Stomach smooth muscle (tissue), 2 donors: ENCODE measurements at regions not wholly inside any gene's neighbourhood (a gene's known extent, or its start where the extent isn't known, plus 50 kb on each side); places are given as distances from the start of the nearest gene placed in this dataset.

ENCODE experiments used
- H3K27ac ChIP-seq: one replicate; pipeline ENCODE4 v1.7.0; 2013; ENCODE audit warnings: mild to moderate bottlenecking, low read length, inconsistent platforms
- H3K27me3 ChIP-seq, 2 donors: one replicate each; pipeline ENCODE4 v1.7.0; 2013; ENCODE audit warnings: low read length in 2 of 2; ENCODE audit not compliant: insufficient read depth in 2 of 2, control insufficient read depth in 1 of 2
- H3K36me3 ChIP-seq, 2 donors: one replicate each; pipeline ENCODE4 v1.7.0; 2013; ENCODE audit warnings: low read length in 2 of 2; ENCODE audit not compliant: control insufficient read depth in 2 of 2, insufficient read depth in 2 of 2
- H3K4me1 ChIP-seq: one replicate; pipeline ENCODE4 v1.7.0; 2013; ENCODE audit warnings: low read length; ENCODE audit not compliant: control insufficient read depth, insufficient read depth
- H3K4me3 ChIP-seq, 2 donors: one replicate each; pipeline ENCODE4 v1.7.0; 2013; ENCODE audit warnings: low read length in 2 of 2
- H3K9ac ChIP-seq, 2 donors: one replicate each; pipeline ENCODE4 v1.7.0; 2013; ENCODE audit warnings: low read length in 2 of 2, mild to moderate bottlenecking in 1 of 2
- H3K9me3 ChIP-seq, 2 donors: one replicate each; pipeline ENCODE4 v1.7.0; 2013; ENCODE audit warnings: low read length in 2 of 2; ENCODE audit not compliant: control insufficient read depth in 2 of 2
- donor health status: healthy.
- donor health status: Pancreatic carcinoma.

DNA sequence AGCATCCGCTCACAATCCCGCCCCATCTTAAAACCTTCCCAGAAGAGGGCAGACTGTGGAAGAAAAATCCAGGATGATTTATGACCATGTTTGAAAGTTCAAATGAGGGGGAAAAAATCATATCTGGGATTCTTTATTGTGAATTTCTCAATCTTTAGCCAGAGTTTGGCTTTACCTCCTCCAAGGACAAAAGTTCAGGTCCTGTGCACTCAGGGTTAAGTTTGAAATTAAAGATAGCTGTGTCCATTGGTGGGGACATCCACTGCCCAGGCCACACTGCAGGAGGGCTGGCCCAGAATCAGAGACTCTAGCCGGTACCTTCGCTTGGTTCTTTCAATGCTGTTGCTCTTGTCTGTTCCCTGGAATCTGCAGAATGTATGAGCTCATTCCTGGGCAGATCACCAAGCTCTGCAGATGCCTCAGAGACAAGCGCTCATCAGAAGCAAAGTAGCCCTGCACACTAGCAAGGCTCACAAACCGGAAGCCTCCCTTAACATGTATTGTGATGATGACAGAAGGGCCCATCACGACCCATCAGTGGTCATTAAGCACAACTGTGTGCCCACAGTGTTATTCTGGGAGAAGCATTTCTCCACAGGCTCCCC is 375.3 kb upstream of the KLHL29 start:
- H3K4me3 ChIP-seq, result peak overlapping the region in 1 of 2 donors; percentile 27
- no peaks in the 10 kb centered on the region for H3K36me3 ChIP-seq
- no peaks in the 10 kb centered on the region for H3K9me3 ChIP-seq
- H3K27ac ChIP-seq, result no peak overlapping the region
- H3K9ac ChIP-seq, result no peak overlapping the region
- H3K27me3 ChIP-seq, result no peaks in the 10 kb centered on the region
- peaks cover 11% of the 10 kb centered on the region for H3K4me1 ChIP-seq

DNA sequence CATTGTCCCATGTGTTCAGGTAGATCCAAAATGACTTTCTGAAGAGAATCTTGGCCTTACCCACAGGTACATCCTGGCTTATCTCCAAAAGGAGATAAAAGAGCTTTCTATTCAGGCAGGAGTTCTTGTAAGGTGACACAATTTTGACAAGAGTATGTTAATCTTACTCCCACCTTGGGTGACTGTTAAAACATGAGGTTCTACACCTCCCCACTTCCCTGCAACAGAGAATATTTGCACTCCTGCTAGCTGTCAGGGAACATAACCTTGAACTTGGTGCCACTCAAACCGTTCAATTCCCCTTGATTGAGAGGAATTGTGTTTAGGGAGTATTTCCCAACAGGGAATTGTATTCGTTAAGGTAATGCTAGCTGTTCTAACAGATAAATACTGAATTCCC is 372.5 kb upstream of the KLHL29 start:
- Histone ChIP-seq H3K4me1 (peaks cover 11% of the 10 kb centered on the region), H3K27ac (no peak overlapping the region), H3K27me3 (no peaks in the 10 kb centered on the region), H3K4me3 (no peak overlapping the region), H3K36me3 (no peaks in the 10 kb centered on the region), H3K9me3 (no peaks in the 10 kb centered on the region), H3K9ac (no peak overlapping the region)

DNA sequence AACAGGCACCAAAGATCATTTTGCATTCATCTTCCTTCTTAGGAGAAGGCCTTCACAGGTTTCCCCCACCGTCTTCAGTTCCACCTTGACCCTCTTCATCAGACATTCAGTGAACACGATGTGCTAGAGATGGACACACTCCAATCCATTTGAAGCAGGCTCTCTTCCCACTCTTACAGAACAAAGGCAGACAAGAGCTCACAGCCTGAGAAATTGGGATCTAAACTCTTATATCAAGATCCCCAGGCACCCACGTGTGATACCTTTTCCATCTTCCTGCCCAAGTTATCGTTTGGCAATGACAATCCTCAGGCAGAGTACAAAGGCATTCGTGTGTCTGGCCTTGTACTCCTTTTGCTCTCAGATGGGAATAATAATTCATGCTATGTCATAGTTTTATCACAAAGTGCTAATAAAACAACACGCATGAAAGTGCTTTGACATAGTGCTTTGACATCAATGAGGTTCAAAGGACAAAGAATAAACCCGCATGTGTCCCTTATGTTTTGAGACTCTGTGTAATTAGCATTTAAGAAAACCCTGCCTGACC is 369.3 kb upstream of the KLHL29 start:
- Histone ChIP-seq H3K9me3 (no peaks in the 10 kb centered on the region), H3K4me1 (no peaks in the 10 kb centered on the region), H3K36me3 (no peaks in the 10 kb centered on the region), H3K27me3 (no peaks in the 10 kb centered on the region), H3K9ac (no peak overlapping the region), H3K27ac (no peak overlapping the region), H3K4me3 (no peak overlapping the region)

DNA sequence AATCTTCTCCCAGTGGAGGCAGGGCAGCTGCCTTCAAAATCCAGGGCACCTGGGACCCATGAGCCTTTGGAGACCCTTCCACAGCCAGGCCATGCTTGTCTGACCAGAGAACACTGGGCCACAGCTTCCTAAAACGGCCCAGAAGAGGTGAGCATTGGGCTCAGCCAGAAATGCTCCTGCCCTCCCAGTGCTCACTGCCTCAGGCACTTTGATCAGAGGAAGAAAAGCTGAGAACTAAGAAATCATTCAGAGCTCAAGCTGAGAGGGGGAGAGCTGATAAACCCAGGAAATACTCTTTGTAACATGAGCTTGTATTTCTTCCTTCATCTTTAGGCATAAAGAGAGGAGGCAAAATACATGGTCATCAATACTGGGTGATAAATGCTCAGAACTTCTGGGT is 365.5 kb upstream of the KLHL29 start:
- Histone ChIP-seq H3K4me3 (no peak overlapping the region), H3K9me3 (no peaks in the 10 kb centered on the region), H3K27me3 (no peaks in the 10 kb centered on the region), H3K4me1 (no peaks in the 10 kb centered on the region), H3K9ac (no peak overlapping the region), H3K27ac (no peak overlapping the region), H3K36me3 (no peaks in the 10 kb centered on the region)

DNA sequence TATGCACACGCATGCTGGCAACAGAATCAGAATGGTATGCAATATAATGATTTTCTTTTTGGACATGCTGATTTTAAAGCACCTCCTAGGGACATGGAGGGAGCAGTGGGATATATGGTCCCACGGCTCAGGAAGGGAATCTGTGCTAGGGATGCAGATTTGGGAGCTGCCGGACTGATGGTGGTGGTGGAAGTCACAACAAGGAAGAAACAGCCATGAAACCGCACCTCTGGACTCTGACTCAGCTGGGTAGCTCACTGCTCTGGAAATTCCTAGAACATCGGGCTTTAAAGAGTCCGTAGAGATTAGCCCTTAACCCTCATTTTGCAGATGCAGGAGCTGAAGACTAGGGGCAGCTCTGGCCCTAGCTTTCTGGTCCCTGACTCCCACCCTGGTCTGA is 364.3 kb upstream of the KLHL29 start:
- Histone ChIP-seq H3K4me3 (no peak overlapping the region), H3K27me3 (no peaks in the 10 kb centered on the region), H3K4me1 (no peaks in the 10 kb centered on the region), H3K9me3 (no peaks in the 10 kb centered on the region), H3K27ac (no peak overlapping the region), H3K36me3 (no peaks in the 10 kb centered on the region), H3K9ac (no peak overlapping the region)

DNA sequence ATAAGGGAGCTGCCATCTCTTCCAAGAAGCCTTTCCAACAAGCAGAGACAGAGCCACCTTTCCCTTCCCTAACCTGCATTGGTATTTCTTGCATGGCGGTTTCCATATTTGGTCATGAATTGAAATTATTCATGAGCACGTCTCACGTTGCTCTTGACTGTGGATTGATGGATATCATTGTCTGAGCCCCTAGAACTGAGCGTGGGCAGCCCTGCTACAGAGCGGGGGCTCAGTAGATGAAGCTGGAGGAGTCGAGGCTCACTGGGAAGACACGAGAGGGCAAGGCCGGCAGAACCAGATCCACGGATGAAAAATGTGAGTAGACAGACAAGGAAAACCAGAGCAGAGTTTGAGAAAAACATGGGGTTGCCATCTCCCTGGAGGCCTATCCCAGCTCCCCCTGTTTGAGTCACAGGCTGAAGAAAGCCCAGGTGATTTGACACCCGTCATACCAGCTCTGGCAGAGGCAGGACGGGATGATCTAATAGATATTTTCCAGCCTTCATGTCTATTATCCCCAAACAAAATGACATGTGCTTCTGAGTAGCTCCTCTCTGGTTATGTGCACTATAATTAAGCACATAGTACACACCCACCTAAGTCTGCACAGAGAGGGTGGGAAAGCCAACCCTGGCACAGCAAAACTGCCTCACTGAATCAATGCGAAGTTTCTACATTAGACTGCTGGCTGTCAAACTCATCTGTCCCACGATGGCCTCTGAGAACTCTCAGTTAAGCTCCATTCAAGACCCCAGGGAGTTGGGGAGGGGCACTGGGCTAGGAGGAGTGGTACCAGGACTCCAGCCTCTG is 363.5 kb upstream of the KLHL29 start:
- Histone ChIP-seq H3K4me3 (no peak overlapping the region), H3K27me3 (no peaks in the 10 kb centered on the region), H3K27ac (no peak overlapping the region), H3K36me3 (no peaks in the 10 kb centered on the region), H3K9me3 (no peaks in the 10 kb centered on the region), H3K4me1 (no peaks in the 10 kb centered on the region), H3K9ac (no peak overlapping the region)

DNA sequence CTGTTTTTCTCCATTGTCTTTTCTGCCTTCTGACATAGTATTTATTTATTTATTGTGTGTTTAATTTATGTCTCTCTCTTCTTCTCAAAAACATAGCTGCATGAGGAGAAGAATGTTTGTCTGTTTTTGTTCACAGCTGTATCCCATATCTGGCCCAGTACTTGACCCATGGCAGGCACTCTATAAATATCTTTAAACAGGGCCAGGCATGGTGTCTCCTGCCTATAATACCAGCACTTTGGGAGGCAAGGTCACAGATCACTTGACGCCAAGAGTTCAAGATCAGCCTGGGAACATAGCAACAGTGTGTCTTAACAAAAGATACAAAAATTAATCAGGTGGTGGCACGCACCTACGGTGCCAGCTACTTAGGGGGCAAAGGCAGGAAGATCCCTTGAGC is 361.3 kb upstream of the KLHL29 start:
- Histone ChIP-seq H3K4me3 (no peak overlapping the region), H3K27ac (no peak overlapping the region), H3K4me1 (no peaks in the 10 kb centered on the region), H3K27me3 (no peaks in the 10 kb centered on the region), H3K36me3 (no peaks in the 10 kb centered on the region), H3K9ac (no peak overlapping the region), H3K9me3 (no peaks in the 10 kb centered on the region)

DNA sequence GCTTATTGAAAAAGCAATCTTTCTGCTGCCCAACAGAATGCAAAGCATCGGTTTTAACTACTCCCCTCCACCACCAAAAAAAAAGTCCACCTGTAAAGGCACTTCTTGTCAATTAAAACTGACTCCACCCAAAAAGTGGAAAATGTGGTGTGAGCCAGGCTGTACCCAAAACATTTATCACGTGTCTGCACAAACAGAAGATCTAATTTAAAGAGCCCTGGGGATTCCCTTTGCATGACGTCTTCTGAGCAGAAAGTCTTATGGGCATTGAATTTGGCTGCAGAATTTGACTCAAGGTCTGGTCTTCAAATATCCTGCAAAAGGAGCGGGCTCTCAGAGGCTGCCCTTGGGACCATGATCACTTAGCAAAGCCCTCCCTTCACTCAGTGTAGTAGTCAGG is 358.3 kb upstream of the KLHL29 start:
- H3K4me1 ChIP-seq, result no peaks in the 10 kb centered on the region
- H3K9ac ChIP-seq, result no peak overlapping the region
- no peaks in the 10 kb centered on the region for H3K27me3 ChIP-seq
- no peaks in the 10 kb centered on the region for H3K9me3 ChIP-seq
- H3K4me3 ChIP-seq, result no peak overlapping the region
- H3K36me3 ChIP-seq, result no peaks in the 10 kb centered on the region
- no peak overlapping the region for H3K27ac ChIP-seq

DNA sequence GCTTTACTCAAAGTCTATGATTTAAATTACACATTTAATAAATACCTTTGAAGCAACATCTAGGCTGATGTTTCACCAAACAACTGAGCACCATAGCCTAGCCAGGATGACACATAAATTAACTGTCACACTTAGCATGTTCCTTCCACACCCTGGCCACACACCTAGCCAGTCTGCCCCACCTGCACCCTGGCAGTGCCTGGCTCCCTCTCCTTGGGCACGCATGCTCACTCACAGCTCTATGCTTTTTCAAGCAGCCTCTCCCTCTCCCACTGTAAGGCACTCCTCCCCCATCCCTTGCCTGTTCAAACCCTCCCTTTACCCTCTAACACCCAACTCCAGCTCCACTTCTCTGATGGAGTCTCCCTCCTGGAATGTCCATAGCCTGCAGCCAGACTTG is 357.6 kb upstream of the KLHL29 start:
- Histone ChIP-seq H3K4me3 (no peak overlapping the region), H3K9ac (no peak overlapping the region), H3K9me3 (no peaks in the 10 kb centered on the region), H3K27ac (no peak overlapping the region), H3K4me1 (no peaks in the 10 kb centered on the region), H3K36me3 (no peaks in the 10 kb centered on the region), H3K27me3 (no peaks in the 10 kb centered on the region)

DNA sequence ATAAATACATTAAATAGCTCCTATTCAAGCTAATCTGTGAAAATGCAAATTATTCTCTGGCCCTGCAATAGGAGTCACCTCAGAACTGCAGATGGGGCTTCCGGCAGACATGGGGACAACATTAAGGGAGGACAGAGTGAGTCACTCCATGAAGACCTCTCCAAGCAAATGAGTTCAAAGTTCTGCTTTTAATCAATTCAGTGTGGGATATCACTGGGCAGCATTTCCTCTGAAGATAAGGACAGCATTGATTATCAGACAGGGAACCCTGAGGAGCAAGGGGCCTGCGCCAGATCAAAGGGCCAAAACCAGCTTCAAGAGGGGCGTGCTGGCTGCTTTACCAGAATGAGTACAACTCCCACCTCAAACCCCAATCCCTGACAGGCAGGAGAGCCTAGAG is 356.9 kb upstream of the KLHL29 start:
- H3K27me3 ChIP-seq, result no peaks in the 10 kb centered on the region
- no peak overlapping the region for H3K9ac ChIP-seq
- H3K27ac ChIP-seq, result no peak overlapping the region
- no peaks in the 10 kb centered on the region for H3K4me1 ChIP-seq
- no peaks in the 10 kb centered on the region for H3K36me3 ChIP-seq
- H3K9me3 ChIP-seq, result peaks cover 0 to 1% of the 10 kb centered on the region in 2 donors
- H3K4me3 ChIP-seq, result no peak overlapping the region

DNA sequence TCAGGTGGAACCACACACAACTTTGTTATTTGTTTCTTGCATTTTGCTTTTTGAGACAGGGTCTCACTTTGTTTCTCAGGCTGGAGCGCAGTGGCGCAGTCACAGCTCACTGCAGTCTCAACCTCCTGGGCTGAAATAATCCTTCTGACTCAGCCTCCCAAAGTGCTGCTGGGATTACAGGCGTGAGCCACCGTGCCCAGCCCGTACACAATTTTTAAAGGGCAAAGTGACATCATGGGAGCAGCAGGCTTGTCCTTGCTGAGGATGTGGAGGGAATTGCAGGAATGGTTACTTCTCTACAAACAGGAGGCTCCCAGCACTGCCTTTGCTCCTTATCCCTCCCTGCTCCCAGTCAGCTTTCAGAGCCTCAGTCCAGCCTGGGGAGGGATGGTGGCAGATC is 355.9 kb upstream of the KLHL29 start:
- no peaks in the 10 kb centered on the region for H3K36me3 ChIP-seq
- no peak overlapping the region for H3K27ac ChIP-seq
- peaks cover 0 to 3% of the 10 kb centered on the region in 2 donors for H3K9me3 ChIP-seq
- no peak overlapping the region for H3K9ac ChIP-seq
- no peak overlapping the region for H3K4me3 ChIP-seq
- no peaks in the 10 kb centered on the region for H3K27me3 ChIP-seq
- no peaks in the 10 kb centered on the region for H3K4me1 ChIP-seq
